Left kidney (tissue), 1 donor: ENCODE measurements at regions not wholly inside any gene's neighbourhood (a gene's known extent, or its start where the extent isn't known, plus 50 kb on each side); places are given as distances from the start of the nearest gene placed in this dataset.
"Not testable (repeated sequence)": the region's sequence is repeated elsewhere in the genome, so short reads cannot be mapped to it uniquely, and the experiment has no call there.

Experiments used
- DNase-seq: peaks from one replicate; pipeline ENCODE4 v3.0.0-alpha.2; 2013

DNA sequence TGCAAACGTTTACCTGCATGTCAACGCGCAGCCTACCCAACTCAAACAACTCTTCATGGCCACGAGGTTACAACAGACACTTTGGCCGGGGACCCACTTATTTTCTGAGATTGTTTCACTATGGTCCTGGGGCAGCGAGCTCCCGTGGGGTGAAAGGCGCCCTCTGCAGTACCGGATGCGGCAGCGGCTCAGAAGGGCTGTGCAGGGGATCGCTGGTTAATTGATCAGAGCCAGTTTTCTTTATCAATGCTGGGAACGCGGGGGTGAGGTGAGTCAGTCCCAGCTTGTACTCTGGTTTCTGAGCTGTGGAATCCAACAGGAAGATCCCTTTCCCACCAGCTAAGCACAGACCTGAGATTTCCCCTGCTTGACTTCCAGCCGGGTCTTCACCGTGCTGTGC, 366.5 kb upstream of the KLF6 start:
- no peak for DNase-seq

DNA sequence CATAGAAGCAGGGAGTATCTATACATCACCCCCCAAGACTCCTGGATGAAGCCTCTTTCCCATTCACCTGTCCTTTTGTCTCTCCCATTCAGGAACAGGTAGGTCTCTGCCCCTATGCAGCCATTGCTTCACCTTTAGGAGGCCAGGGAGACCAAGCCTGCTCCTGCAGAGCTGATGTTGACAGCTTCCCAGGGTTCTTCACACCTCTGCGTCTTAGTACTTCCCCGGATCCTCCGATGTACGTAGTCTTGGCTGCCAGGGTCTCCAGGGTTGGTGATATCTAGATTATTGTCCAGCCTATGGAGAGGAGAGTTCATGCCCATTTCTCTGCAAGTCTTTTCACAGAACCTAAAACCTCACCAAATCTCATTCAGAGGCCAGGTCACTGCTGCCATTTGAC, 365.7 kb upstream of the KLF6 start:
- no peak for DNase-seq

DNA sequence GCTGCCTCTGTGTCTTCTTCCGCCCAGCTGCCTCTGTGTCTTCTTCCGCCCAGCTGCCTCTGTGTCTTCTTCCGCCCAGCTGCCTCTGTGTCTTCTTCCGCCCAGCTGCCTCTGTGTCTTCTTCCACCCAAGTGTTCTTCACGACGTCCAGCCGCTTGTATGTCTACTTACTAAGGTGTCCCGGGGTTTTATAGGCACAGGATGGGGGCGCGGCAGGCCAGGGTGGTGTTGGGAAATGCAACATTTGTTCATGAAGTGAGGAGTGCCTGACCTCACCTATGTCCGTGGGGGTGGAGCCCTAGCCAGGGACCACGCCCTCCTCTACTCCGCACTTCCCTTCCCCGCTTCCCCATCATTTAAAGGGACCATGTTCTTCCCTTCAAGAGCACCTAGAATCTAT, 364.5 kb upstream of the KLF6 start:
- not testable (repeated sequence) for DNase-seq

DNA sequence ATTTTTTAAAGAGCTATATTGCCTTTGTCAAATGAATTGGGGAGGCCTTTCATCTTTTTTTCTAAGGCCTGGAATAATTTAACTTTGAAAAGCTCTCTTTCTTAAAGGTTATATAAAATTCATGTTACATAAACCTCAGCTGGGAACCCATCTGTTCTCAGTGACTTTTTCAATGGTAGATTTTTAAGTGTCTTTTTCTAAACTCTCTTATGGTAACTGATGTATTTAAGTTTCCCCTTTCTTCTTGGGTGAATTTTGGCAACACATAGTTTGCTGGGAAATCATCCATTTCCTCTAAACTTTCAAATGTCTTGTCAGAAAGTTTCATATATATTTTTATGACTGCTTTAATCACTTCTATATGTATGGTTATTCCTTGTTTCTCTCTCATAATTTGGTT, 362.2 kb upstream of the KLF6 start:
- DNase-seq: no peak

DNA sequence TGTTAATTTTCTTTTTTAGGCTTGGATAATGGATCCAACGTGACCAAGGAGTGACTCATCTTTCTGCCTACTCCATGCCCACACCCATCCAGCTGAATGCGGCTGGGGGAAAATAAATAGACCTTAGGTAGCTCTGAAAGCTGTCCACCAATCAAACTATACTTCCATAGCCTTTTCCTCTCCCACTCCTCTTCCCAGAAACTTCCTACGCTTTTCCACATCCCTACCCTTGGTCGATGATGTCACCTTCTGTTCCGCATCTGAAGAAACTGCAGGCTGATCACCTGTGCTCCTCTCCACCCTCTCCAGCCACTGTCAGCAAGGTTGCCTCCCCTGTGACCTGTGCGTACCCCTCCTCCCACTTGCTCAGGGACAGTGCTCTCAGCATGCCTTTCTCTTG, 359.8 kb upstream of the KLF6 start:
- no peak for DNase-seq

DNA sequence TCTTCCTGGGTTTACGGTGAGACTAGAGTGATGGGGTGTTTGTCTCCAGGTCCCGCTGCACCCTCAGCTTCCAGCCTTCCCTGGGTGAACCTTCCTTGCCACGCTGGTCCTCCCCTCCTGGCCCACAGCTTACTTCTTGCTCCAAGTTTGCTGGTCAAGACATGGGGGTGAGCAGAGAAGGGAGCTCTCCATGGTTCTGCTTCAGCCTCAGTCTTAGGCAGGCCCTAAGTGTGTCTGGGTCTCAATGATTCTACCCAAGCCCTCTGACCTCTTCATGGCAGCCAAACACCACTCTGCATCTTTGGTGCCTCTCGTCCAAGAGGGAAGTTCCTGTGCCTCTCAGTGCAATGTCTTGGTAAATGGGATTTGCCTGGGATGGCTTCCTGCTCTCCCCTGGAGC, 356.5 kb upstream of the KLF6 start:
- DNase-seq: no peak

DNA sequence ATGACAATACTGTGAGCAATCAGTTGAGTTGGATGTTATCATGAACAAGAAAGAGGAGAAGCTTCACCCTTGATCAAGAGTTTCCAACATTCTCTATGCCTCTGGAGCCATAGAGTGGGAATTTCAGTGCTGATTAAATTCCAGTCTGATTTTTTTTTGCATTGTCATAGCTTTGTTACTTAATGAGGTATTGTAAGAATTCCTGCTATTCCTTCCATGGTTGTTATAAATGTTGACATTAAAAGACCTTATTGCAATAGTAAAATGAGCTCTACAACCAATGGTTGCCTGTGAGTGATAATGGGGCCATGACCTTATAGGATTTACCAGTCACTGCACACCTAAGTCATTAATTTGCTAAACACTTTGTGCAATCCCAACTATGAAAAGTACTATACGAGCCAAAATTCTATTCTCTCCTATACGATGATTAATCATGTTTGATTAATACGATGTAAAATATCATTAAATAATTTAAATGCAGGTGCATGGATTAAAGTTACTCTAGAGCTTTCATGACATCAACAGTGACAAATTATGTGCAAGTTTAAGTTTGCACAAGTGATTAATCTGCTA, 353.2 kb upstream of the KLF6 start:
- no peak for DNase-seq

DNA sequence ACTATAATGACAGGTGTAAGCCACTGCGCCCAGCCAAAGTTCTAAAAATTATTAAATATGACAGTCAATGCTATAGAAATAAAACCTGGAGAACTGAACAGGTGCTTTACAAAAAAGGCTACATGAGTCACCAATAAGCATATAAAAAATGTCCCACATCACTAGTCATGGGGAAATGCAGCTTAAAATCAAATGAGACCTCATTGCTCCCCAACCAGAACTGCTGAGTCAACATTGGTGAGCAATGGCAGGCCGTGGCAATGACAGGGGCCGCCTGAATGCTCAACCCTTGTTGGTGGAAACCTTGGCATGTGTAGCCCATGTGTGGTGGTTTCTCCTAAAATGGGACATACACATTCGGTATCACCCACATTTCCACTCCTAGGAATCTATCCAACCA, 352.3 kb upstream of the KLF6 start:
- no peak for DNase-seq

DNA sequence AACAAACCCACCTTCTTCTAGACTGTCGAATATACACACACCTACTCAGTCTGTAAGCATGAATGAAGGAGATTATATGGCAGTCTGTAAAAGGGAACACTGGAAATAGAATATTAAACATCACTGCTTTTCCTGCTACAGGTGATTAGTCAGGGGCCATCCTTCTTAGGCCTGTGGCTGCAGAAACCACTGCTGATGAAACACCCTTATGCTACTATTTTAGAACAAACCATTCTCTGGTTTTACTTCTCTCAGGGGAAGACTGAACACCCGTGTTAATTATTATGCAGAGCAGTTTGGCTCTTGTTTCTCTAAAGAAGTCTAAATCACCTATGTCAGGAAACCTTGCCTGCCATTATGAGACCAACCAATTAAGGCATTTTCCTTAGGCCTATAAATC, 351.1 kb upstream of the KLF6 start:
- no peak for DNase-seq

DNA sequence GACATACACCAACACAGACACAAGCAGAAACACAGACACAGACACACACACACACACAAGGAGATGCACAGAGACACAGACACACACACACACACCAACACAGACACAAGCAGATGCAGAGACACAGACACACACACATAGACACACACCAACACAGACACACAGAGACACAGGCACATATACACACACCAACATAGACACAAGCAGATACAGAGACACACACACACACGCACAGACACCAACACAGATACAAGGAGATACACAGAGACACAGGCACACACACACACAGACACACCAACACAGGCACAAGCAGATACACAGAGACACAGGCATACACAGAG, 347.2 kb upstream of the KLF6 start:
- no peak for DNase-seq

DNA sequence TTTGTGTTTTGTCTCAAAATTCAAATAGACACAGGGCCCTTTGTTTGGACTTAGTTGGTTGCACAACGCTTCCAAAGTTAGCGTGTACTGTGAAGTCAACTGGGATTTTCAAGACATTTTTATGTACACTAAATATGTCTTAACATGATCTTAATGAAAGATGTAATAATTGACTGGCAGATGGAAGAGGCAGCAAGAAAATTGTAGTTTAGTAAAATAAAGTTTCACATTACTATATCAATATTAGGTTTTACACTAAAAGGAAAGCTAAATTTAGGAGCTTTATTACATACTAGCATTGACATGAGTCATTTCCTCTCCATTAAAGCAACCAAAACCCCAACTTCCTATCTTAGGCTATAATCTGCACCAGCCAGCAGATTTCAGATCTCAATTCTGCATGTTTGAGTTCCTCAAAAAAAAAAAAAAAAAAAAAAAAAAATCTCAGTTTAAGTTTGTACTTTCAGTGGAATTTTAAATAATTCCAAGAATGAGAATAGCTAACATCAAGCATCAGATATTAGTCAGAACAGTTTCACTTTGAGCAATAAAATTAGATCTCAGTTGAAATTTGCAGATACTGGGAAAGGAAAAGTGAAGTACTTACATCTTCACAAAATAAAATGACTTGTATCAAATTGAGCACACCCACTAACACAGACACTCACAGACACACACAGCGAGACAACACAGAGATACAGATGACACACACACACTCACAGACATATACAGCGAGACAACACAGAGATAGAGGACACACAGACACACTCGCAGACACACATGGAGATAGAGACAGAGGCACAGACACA, 346.6 kb upstream of the KLF6 start:
- DNase-seq: no peak

DNA sequence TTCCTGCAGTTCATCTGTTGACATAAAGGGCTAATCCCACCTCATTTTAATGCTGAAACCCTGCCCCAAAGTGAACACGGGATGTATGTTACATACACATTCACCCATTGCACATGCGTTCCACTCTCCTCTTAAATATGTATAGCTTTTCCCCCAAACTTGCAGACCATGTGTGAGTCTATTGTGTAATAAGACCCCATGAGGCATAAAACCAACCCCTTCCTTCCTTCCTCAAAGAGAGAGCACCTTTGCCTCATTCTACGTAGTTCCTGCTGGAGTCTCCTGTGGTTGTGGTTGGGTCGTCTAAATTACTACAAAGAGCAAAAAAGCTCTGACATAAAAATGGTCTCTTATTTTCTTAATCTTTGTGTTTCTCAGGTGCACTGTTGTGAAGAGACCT, 345.7 kb upstream of the KLF6 start:
- no peak for DNase-seq

DNA sequence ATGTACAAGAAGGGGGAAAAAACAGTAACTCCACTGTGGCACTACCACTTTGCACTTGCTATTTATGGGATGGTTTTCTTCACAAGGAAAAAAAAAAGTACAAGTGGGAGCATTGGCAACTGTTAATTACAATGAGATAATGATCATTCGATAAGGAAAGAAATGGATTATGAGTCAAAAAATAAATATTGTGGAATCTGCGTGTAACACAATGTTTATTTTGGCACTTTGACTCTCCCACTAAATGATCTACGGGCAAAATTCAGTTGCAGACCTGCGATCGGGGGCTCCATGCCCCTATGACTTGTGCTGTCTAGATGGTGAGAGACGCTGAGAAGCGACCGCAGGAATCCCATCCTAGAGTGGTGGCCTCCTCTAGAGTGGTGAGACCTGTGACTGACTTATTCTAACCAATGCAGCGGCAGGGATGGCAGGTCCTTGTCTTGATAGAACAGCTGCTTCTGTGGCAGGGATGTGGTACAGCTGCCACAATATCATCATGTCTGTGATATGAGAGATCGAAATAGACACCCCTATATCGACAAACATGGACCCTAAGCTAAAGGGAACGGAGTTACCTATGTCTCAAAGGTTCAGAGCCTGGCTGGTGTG, 345.0 kb upstream of the KLF6 start:
- DNase-seq: no peak

DNA sequence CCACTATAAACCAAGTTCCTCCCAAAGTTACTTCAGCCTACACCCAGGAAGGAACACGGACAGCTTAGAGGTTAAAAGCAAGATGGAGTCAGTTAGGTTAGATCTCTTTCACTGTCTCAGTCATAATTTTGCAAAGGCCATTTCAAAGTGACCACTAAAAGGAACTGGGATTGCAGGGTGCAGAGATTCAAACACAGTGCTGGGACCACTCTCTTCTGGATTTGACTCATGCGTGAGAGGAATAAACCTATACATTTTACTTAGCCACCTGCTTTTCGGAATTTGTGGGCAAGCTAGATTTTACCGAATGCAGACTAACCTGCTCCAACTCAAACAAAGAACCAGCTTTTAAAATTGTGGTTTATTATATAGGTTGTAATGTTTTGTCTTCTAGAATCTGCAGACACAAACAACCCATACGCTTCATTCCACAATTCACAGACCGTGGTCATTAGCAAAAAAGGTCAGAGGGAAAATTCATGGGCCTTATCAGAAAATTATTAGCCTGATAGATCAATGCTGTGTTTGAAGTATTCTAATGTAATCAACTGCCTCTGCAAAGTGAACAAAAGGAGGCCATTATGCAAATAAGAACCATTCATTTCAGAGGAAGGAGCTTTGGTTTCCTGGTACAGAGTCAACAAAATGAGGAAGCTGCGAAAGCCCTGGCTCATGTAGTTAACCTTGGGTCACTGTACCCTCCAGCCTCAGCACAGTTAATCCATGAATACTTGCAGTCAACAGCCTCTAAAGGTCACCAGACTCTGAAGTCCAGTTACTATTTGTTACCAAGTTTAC, 342.7 kb upstream of the KLF6 start:
- DNase-seq: no peak

DNA sequence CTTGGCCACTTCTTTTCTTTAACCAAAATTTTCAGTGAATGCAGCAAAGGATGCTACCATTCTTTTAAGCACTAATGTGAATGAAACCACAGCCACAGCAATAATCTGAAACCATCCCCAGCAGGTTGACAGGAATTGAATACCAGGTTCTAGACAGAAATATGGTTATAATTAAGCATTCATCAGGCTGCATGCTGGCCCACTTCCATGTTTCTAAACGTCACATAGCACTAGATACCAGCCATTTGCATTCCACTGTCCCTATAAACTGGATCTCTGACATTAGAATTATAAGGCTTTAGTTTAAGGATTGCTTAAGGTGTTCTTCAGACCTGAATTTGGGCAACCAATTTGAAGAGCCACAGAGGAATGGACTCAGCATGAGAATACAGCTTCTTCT, 340.8 kb upstream of the KLF6 start:
- DNase-seq: no peak

DNA sequence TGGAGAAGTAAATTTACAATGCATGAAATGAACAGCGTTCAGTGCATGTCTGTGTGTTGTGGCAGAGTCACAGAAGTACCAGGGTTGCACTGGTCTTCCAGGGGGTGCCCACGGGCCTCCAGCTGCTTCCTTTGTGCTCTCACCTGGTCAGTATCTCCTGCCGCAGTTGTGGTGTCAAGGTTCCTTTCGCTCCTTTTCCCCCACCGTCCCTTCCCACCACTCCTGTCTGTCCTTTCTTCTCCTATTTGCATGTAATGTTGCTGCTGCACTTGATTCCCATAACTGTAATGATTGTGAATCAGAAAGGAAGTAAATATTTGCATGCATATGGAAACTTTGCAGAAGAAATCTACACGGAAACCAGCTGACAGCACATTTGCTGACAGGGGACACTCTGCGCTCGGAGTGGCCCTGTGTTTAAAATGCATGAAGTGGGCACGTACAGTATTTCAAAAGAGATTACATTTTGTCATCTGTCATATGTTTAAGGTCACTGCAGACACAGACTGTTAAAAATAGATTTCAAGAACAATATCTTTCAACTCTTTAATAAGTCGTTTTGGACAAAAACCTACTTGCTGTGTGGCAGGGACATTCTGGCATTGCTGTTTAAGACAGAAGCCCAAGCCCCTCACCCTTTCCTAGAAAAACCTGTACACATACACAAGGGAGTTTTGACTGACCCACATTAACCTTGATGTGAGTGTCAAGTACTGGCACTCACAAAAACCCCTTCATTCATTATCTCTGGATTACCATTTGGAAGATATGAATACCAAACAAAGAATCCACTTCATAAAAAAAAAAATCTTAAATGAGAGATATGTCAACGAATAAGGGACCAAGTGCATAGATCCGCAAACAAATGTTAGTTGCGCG, 336.7 kb upstream of the KLF6 start:
- DNase-seq: no peak

DNA sequence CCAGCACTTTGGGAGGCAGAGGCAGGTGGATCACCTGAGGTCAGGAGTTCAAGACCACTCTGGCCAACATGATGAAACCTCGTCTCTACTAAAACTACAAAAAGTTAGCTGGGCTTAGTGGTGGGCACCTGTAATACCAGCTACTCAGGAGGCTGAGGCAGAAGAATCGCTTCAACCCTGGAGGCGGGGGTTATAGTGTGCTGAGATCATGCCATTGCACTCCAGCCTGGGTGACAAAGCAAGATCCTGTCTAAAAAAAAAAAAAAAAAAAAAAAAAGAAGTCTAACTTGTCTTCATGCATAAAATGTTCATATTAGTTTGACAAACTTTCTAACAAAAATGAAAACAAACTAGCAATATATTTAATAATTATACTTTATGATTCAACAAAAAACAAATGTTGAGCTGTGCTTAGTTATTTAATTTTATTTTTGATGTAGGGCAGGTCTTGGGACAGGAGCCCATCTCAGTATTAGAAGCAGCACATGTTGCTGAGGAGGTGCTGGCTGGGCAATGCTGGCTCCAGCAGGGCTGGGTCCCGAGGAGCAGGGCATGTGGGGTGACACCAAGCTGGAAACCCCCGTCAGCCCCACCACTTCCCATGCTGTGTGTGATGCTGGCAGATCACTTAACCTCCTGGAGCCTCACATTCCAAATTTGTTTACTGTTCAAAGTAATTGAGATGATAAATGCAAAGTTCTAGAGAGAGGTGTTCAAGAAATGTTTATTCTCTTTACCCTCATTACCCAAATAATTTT, 335.3 kb upstream of the KLF6 start:
- no peak for DNase-seq

DNA sequence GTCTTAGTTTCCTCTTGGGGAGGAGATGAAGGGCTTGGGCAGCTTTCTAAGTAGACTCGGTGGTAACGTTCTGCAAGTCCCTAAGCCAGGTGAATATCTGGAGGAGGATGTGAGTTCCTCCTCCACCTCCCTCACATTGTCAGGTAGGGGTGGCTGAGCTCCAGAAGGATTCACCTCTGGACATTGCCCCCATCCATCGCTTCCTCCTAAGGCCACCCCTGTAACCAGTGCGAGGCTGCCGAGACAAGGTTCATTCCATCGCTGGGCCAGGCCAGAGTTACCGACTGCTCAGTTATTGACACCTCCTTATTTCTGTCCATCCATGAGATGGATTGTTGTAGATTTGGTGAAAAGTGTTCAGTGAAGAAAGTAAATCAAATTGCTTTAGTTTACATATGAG, 334.1 kb upstream of the KLF6 start:
- no peak for DNase-seq

DNA sequence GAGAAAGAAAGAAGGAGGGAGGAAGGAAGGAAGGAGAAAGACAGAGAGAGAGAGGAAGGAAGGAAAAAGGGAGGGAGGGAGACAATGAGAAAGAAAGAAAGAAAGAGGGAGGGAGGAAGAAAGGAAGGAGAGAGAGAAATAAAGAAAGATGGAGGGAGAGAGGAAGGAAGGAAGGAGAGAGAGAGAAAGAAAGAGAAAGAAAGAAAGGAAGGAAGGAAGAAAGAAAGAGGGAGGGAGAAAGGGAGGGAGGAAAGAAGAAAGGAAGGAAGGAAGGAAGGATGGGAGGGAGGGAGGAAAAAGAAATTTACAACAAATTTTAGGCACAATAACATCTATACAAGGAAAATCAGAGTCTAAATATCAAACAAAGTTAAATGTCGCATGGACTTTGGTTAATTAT, 332.6 kb upstream of the KLF6 start:
- DNase-seq: no peak

DNA sequence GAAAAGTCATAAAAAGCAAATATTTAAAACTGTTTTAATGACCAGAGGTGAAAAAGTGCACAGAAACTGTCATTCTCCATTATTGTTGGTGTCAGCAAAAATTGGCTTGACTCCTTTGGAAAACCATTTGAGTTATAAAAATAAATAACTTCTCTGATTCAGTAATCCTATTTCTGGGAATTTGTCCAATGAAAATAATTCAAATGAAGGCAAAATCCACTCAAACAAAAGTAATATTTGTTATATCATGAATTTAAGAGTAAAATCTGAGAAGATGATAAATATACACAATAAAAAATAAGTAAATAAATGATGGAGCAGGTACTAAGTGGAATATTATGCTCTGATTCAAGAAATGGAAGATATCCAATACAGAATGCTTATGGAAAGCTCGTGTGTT, 326.6 kb upstream of the KLF6 start:
- DNase-seq: no peak

DNA sequence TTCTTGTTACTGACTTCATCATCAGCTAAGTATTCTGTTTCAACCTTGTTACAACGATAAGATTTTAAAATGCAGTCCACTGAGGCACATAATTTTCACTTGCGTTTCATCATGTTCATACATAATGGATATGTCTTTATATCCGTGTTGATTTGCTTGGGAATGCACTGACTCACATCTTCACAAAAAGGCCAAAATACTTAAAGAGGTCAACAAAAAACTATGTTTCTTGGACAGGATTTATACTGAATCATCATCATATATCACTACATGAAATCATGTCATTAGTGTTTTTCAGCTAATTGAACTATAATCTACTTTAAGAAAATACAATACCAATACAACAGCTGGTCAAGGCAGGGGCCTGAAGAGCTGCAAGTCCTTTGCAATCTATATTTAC, 324.5 kb upstream of the KLF6 start:
- DNase-seq: no peak
